Suprapubic skin (tissue), 3 donors: ENCODE measurements at regions not wholly inside any gene's neighbourhood (a gene's known extent, or its start where the extent isn't known, plus 50 kb on each side); places are given as distances from the start of the nearest gene placed in this dataset.

Source experiments
- CTCF ChIP-seq, 2 donors: fragments of 200-600 bp in 1 of 2; fragments of 450-650 bp in 1 of 2; sonication (generic) in 1 of 2; IDR thresholded peaks; one replicate each; pipeline ENCODE4 v1.5.1; 2016 to 2019; ENCODE audit warnings: antibody characterized with exemption in 2 of 2, mild to moderate bottlenecking in 1 of 2, moderate library complexity in 1 of 2
- EP300 ChIP-seq: sonication (generic); formaldehyde crosslinking; IDR thresholded peaks from one replicate; pipeline ENCODE4 v1.6.1; 2017; ENCODE audit warnings: antibody characterized with exemption
- POLR2A ChIP-seq, 2 donors: fragments of 450-650 bp; IDR thresholded peaks; one replicate each; pipeline ENCODE4 v1.6.1; 2017; ENCODE audit warnings: antibody characterized with exemption in 2 of 2, mild to moderate bottlenecking in 2 of 2, moderate library complexity in 2 of 2

- no peak for TF ChIP-seq CTCF (IDR thresholded peaks at IDR 0.05)
- TF ChIP-seq POLR2A (IDR thresholded peaks at IDR 0.05), result no peak
- no peak for TF ChIP-seq EP300
These were observed 351.4 kb downstream of the KCNRG start for GRCh38 chr13:50366488-50367174.
